GM12891 (cell line): ENCODE measurements at regions not wholly inside any gene's neighbourhood (a gene's known extent, or its start where the extent isn't known, plus 50 kb on each side); places are given as distances from the start of the nearest gene placed in this dataset.

Experiments used
- POLR2A ChIP-seq: IDR thresholded peaks from 2 replicates; pipeline ENCODE4 v1.6.1; 2011; ENCODE audit warnings: low read depth, low read length, control low read depth
- POLR2AphosphoS5 ChIP-seq: IDR thresholded peaks from 2 replicates; pipeline ENCODE4 v1.6.1; 2011; ENCODE audit warnings: low read depth, low read length, control low read depth
- POU2F2 ChIP-seq: IDR thresholded peaks from 2 replicates; pipeline ENCODE4 v1.6.1; 2011; ENCODE audit warnings: low read depth, mild to moderate bottlenecking, control low read depth, low read length, moderate library complexity
- SPI1 ChIP-seq: IDR thresholded peaks from 2 replicates; pipeline ENCODE4 v1.6.1; 2011; ENCODE audit warnings: low read depth, low read length, control low read depth
- TAF1 ChIP-seq: IDR thresholded peaks from 2 replicates; pipeline ENCODE4 v1.6.1; 2011; ENCODE audit warnings: low read depth, low read length, control low read depth

GRCh38 chr21:39107739-39108138 is 75.5 kb downstream of the PSMG1 start:
- TF ChIP-seq POLR2AphosphoS5 (no peak), POLR2A (no peak), TAF1 (no peak), POU2F2 (no peak), SPI1 (no peak)
